ENCODE measurements at regions not wholly inside any gene's neighbourhood (a gene's known extent, or its start where the extent isn't known, plus 50 kb on each side); places are given as distances from the start of the nearest gene placed in this dataset.

- CTCF ChIA-PET = no interaction called here
- H3K27me3 Mint-ChIP-seq = peaks cover 5% of the 10 kb centered on the region
- no peak for TF ChIP-seq CTCF (IDR thresholded peaks at IDR 0.05)
- intact Hi-C loops (cut with micrococcal nuclease) = no loop called here
- no peaks in the 10 kb centered on the region for H3K4me1 Mint-ChIP-seq (ENCODE audit: low read depth)
- DNase-seq = no peak
- no peaks in the 10 kb centered on the region for H3K9me3 Mint-ChIP-seq
- no peaks in the 10 kb centered on the region for H3K36me3 Mint-ChIP-seq (ENCODE audit: low read depth)
- H3K27ac Mint-ChIP-seq = no peak overlapping the region
- no peak overlapping the region for H3K4me3 Mint-ChIP-seq
- POLR2A ChIA-PET = no interaction called here
- ATAC-seq = no peak
Observed at GRCh38 chr15:31752065-31752762, 278.1 kb upstream of the CHRNA7 start.

DNA sequence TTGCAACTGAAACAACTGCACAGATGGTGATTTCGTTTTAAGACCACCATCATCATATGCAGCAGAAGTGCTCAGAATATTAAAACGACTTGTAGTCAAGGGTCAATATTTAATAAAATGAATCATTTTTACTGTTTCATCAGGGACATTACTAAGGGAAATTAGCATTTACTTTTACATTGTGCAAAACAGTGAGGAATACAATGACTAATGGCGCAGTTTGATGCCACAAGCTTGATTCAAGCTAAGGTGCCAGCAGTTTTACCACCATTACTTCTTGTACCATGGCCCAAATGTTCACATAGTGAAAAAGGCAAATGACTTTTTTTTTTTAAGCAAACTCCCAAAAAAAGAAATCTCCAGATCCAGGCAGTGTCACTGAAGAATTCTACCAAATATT is 277.4 kb upstream of the CHRNA7 start:
- no peaks in the 10 kb centered on the region for H3K9me3 Mint-ChIP-seq
- H3K36me3 Mint-ChIP-seq (ENCODE audit: low read depth) = no peaks in the 10 kb centered on the region
- no peak for TF ChIP-seq CTCF (IDR thresholded peaks at IDR 0.05)
- intact Hi-C loops (cut with micrococcal nuclease) = no loop called here
- ChIA-PET POLR2A (no interaction called here), CTCF (no interaction called here)
- H3K27ac Mint-ChIP-seq = no peak overlapping the region
- ATAC-seq (no peak), DNase-seq (no peak)
- H3K27me3 Mint-ChIP-seq = peaks cover 5% of the 10 kb centered on the region
- H3K4me3 Mint-ChIP-seq = no peak overlapping the region
- H3K4me1 Mint-ChIP-seq (ENCODE audit: low read depth) = no peaks in the 10 kb centered on the region

DNA sequence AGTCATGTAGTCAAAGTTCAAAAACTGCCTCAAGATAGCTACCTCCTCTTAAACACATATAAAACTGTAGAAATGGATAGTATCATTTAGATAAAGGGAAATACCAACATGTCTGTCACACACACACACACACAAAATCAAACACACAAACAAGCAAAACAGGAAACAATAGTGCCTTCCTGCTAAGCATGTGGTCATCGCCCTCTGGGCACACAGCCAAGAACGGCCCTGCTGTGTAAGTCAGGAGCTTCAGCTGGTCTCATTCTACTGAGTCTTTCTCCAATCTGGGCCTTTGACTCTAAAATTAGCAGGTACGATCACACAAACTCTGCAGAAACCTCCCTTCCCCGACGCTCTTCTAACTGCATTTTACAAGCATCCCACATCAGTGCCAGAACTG is 272.2 kb upstream of the CHRNA7 start:
- Mint-ChIP-seq H3K27me3 (peaks cover 20% of the 10 kb centered on the region), H3K36me3 (ENCODE audit: low read depth) (no peaks in the 10 kb centered on the region), H3K4me3 (no peak overlapping the region), H3K27ac (no peak overlapping the region), H3K4me1 (ENCODE audit: low read depth) (no peaks in the 10 kb centered on the region), H3K9me3 (no peaks in the 10 kb centered on the region)
- intact Hi-C loops (cut with micrococcal nuclease) = no loop called here
- no peak for TF ChIP-seq CTCF (IDR thresholded peaks at IDR 0.05)
- no peak for ATAC-seq
- ChIA-PET CTCF (no interaction called here), POLR2A (no interaction called here)
- DNase-seq = no peak

GRCh38 chr15:31768055-31768454 is 262.3 kb upstream of the CHRNA7 start:
- no peak for ATAC-seq
- DNase-seq = no peak
- POLR2A ChIA-PET = no interaction called here
- no peaks in the 10 kb centered on the region for H3K36me3 Mint-ChIP-seq (ENCODE audit: low read depth)
- peaks cover 15% of the 10 kb centered on the region for H3K27me3 Mint-ChIP-seq
- no peaks in the 10 kb centered on the region for H3K9me3 Mint-ChIP-seq
- no peak overlapping the region for H3K4me3 Mint-ChIP-seq
- H3K27ac Mint-ChIP-seq = no peak overlapping the region
- CTCF ChIA-PET = no interaction called here
- no peaks in the 10 kb centered on the region for H3K4me1 Mint-ChIP-seq (ENCODE audit: low read depth)
- no peak for TF ChIP-seq CTCF (IDR thresholded peaks at IDR 0.05)
- intact Hi-C loops (cut with micrococcal nuclease) = no loop called here

- ATAC-seq (no peak), DNase-seq (no peak)
- peaks cover 13% of the 10 kb centered on the region for H3K27me3 Mint-ChIP-seq
- ChIA-PET POLR2A (no interaction called here), CTCF (interaction anchor here (1.3 kb wide), 1 partner anchor 11 kb away, joined by 3 read pairs; no protein-coding TSS in a partner anchor)
- intact Hi-C loops (cut with micrococcal nuclease) = no loop called here
- no peaks in the 10 kb centered on the region for H3K9me3 Mint-ChIP-seq
- no peaks in the 10 kb centered on the region for H3K36me3 Mint-ChIP-seq (ENCODE audit: low read depth)
- no peak overlapping the region for H3K27ac Mint-ChIP-seq
- no peaks in the 10 kb centered on the region for H3K4me1 Mint-ChIP-seq (ENCODE audit: low read depth)
- no peak for TF ChIP-seq CTCF (IDR thresholded peaks at IDR 0.05)
- H3K4me3 Mint-ChIP-seq = no peak overlapping the region
Observed at GRCh38 chr15:31774045-31774444, 256.3 kb upstream of the CHRNA7 start.

Data from activated CD8-positive, alpha-beta T cell treated with anti-CD3 and anti-CD28 coated beads for 36 hours (primary cell).